ENCODE measurements at regions not wholly inside any gene's neighbourhood (a gene's known extent, or its start where the extent isn't known, plus 50 kb on each side); places are given as distances from the start of the nearest gene placed in this dataset.

- intact Hi-C loops (cut with micrococcal nuclease; ENCODE audit: unreplicated experiment) = loop anchor here (5.0 kb wide), 1 partner anchor 1100 kb away; no protein-coding TSS in a partner anchor
- Histone ChIP-seq H3K4me1 (ENCODE audit: insufficient read depth, low read length, poor library complexity, severe bottlenecking) (peaks cover 25% of the 10 kb centered on the region), H3K36me3 (ENCODE audit: insufficient read depth, low read length, poor library complexity, severe bottlenecking) (no peaks in the 10 kb centered on the region), H3K27ac (ENCODE audit: low read depth, low read length, poor library complexity, severe bottlenecking) (no peak overlapping the region), H3K27me3 (replicated peaks; ENCODE audit: insufficient read depth, low read depth, low read length, poor library complexity) (no peaks in the 10 kb centered on the region), H3K9me3 (ENCODE audit: low read depth, low read length, poor library complexity, severe bottlenecking) (no peaks in the 10 kb centered on the region), H3K4me3 (ENCODE audit: low read depth, low read length, poor library complexity, severe bottlenecking) (no peak overlapping the region)
- ChIA-PET CTCF (no interaction called here), POLR2A (ENCODE audit: low non-redundant PET) (no interaction called here)
- no peak for TF ChIP-seq CTCF (conservative IDR thresholded peaks at IDR 0.05; ENCODE audit: low read depth, low read length)
- no peak for TF ChIP-seq EZH2 (IDR thresholded peaks at IDR 0.05; ENCODE audit: borderline replicate concordance, low read depth, low read length, poor library complexity, severe bottlenecking)
- BruUV-seq (replicated peaks) = no TSS peak
- DNase-seq (ENCODE audit: low spot score) = peak; percentile 45
Measured at GRCh38 chr3:178172121-178172520, 364.1 kb upstream of the KCNMB2 start.

GRCh38 chr3:178174201-178174915 lies 361.9 kb upstream of the KCNMB2 start:
- intact Hi-C loops (cut with micrococcal nuclease; ENCODE audit: unreplicated experiment) = loop anchor here (5.0 kb wide), 1 partner anchor 1102 kb away; no protein-coding TSS in a partner anchor
- no peak overlapping the region for H3K4me3 ChIP-seq (ENCODE audit: low read depth, low read length, poor library complexity, severe bottlenecking)
- no TSS peak for BruUV-seq (replicated peaks)
- peaks cover 25% of the 10 kb centered on the region for H3K4me1 ChIP-seq (ENCODE audit: insufficient read depth, low read length, poor library complexity, severe bottlenecking)
- H3K27me3 ChIP-seq (replicated peaks; ENCODE audit: insufficient read depth, low read depth, low read length, poor library complexity) = no peaks in the 10 kb centered on the region
- ChIA-PET CTCF (no interaction called here), POLR2A (ENCODE audit: low non-redundant PET) (no interaction called here)
- no peaks in the 10 kb centered on the region for H3K9me3 ChIP-seq (ENCODE audit: low read depth, low read length, poor library complexity, severe bottlenecking)
- TF ChIP-seq CTCF (conservative IDR thresholded peaks at IDR 0.05; ENCODE audit: low read depth, low read length) (no peak), EZH2 (IDR thresholded peaks at IDR 0.05; ENCODE audit: borderline replicate concordance, low read depth, low read length, poor library complexity, severe bottlenecking) (no peak)
- DNase-seq (ENCODE audit: low spot score) = no peak
- H3K36me3 ChIP-seq (ENCODE audit: insufficient read depth, low read length, poor library complexity, severe bottlenecking) = no peaks in the 10 kb centered on the region
- no peak overlapping the region for H3K27ac ChIP-seq (ENCODE audit: low read depth, low read length, poor library complexity, severe bottlenecking)

- Histone ChIP-seq H3K36me3 (ENCODE audit: insufficient read depth, low read length, poor library complexity, severe bottlenecking) (no peaks in the 10 kb centered on the region), H3K4me3 (ENCODE audit: low read depth, low read length, poor library complexity, severe bottlenecking) (no peak overlapping the region), H3K27ac (ENCODE audit: low read depth, low read length, poor library complexity, severe bottlenecking) (no peak overlapping the region), H3K4me1 (ENCODE audit: insufficient read depth, low read length, poor library complexity, severe bottlenecking) (no peaks in the 10 kb centered on the region), H3K9me3 (ENCODE audit: low read depth, low read length, poor library complexity, severe bottlenecking) (no peaks in the 10 kb centered on the region), H3K27me3 (replicated peaks; ENCODE audit: insufficient read depth, low read depth, low read length, poor library complexity) (no peaks in the 10 kb centered on the region)
- no peak for DNase-seq (ENCODE audit: low spot score)
- BruUV-seq (replicated peaks) = no TSS peak
- CTCF ChIA-PET = no interaction called here
- POLR2A ChIA-PET (ENCODE audit: low non-redundant PET) = no interaction called here
- TF ChIP-seq EZH2 (IDR thresholded peaks at IDR 0.05; ENCODE audit: borderline replicate concordance, low read depth, low read length, poor library complexity, severe bottlenecking) (no peak), CTCF (conservative IDR thresholded peaks at IDR 0.05; ENCODE audit: low read depth, low read length) (no peak)
- intact Hi-C loops (cut with micrococcal nuclease; ENCODE audit: unreplicated experiment) = no loop called here
Measured at GRCh38 chr3:178181088-178181487, 355.1 kb upstream of the KCNMB2 start.

Measured in A673 (cell line).